Breast epithelium (tissue), 3 donors: ENCODE measurements at regions not wholly inside any gene's neighbourhood (a gene's known extent, or its start where the extent isn't known, plus 50 kb on each side); places are given as distances from the start of the nearest gene placed in this dataset.
"Not testable (repeated sequence)": the region's sequence is repeated elsewhere in the genome, so short reads cannot be mapped to it uniquely, and the experiment has no call there.

ENCODE experiments used
- POLR2A ChIP-seq: fragments of 450-650 bp; IDR thresholded peaks from one replicate; pipeline ENCODE4 v1.6.1; 2016; ENCODE audit warnings: antibody characterized with exemption, mild to moderate bottlenecking, moderate library complexity
- TF ChIP-seq, protein P1 (sequence below), 3 donors: fragments of 450-650 bp; IDR thresholded peaks; one replicate each; pipeline ENCODE4 v1.5.1; 2016 to 2017; ENCODE audit warnings: antibody characterized with exemption in 3 of 3, mild to moderate bottlenecking in 3 of 3, moderate library complexity in 3 of 3

DNA sequence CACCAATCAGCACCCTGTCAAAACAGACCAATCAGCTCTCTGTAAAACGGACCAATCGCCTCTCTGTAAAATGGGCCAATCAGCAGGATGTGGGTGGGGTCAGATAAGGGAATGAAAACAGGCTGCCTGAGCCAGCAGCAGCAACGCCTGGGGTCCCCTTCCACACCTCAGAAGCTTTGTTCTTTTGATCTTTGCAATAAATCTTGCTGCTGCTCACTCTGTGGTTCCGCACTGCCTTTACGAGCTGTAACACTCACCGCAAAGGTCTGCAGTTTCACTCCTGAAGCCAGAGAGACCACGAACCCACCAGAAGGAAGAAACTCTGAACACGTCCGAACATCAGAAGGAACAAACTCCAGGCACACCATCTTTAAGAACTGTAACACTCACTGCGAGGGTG is 251.4 kb downstream of the ZIC4 start:
- TF ChIP-seq, protein P1, sequence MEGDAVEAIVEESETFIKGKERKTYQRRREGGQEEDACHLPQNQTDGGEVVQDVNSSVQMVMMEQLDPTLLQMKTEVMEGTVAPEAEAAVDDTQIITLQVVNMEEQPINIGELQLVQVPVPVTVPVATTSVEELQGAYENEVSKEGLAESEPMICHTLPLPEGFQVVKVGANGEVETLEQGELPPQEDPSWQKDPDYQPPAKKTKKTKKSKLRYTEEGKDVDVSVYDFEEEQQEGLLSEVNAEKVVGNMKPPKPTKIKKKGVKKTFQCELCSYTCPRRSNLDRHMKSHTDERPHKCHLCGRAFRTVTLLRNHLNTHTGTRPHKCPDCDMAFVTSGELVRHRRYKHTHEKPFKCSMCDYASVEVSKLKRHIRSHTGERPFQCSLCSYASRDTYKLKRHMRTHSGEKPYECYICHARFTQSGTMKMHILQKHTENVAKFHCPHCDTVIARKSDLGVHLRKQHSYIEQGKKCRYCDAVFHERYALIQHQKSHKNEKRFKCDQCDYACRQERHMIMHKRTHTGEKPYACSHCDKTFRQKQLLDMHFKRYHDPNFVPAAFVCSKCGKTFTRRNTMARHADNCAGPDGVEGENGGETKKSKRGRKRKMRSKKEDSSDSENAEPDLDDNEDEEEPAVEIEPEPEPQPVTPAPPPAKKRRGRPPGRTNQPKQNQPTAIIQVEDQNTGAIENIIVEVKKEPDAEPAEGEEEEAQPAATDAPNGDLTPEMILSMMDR (IDR thresholded peaks at IDR 0.05) = not testable (repeated sequence)
- TF ChIP-seq POLR2A = not testable (repeated sequence)
